ENCODE measurements at regions not wholly inside any gene's neighbourhood (a gene's known extent, or its start where the extent isn't known, plus 50 kb on each side); places are given as distances from the start of the nearest gene placed in this dataset.

- no peak for TF ChIP-seq POLR2A (IDR thresholded peaks at IDR 0.05)
- TF ChIP-seq CTCF (IDR thresholded peaks at IDR 0.05) = no peak
- TF ChIP-seq EP300 (IDR thresholded peaks at IDR 0.05) = no peak
Observed at GRCh38 chr9:107855164-107855563, 365.6 kb upstream of the KLF4 start.
